ENCODE measurements at regions not wholly inside any gene's neighbourhood (a gene's known extent, or its start where the extent isn't known, plus 50 kb on each side); places are given as distances from the start of the nearest gene placed in this dataset.

GRCh38 chr18:29979881-29980280 lies 1062.7 kb downstream of the DSC3 start:
- no peaks in the 10 kb centered on the region for H3K9me2 ChIP-seq (replicated peaks; ENCODE audit: insufficient read depth)
- no peaks in the 10 kb centered on the region for H3K36me3 ChIP-seq (replicated peaks; ENCODE audit: insufficient read depth, low read depth)
- H3K27me3 ChIP-seq, result no peaks in the 10 kb centered on the region
- TF ChIP-seq EZH2 (IDR thresholded peaks at IDR 0.05; ENCODE audit: borderline replicate concordance) (no peak), EZH2phosphoT487 (IDR thresholded peaks at IDR 0.05; ENCODE audit: low read depth, severe bottlenecking, unreplicated experiment) (no peak), CTCF (IDR thresholded peaks at IDR 0.05; ENCODE audit: poor library complexity) (no peak)
- no peaks in the 10 kb centered on the region for H3K79me2 ChIP-seq
- peak; percentile 5 for DNase-seq (ENCODE audit: low spot score)
- no peak overlapping the region for H3K4me2 ChIP-seq
- H4K20me1 ChIP-seq (ENCODE audit: insufficient read depth, poor library complexity, severe bottlenecking), result no peaks in the 10 kb centered on the region
- H3K4me1 ChIP-seq (ENCODE audit: insufficient read depth), result no peaks in the 10 kb centered on the region
- no peak overlapping the region for H3K4me3 ChIP-seq
- no peaks in the 10 kb centered on the region for H3K9me3 ChIP-seq (ENCODE audit: low read depth)
- H2AFZ ChIP-seq, result no peak overlapping the region
- no peak overlapping the region for H3K27ac ChIP-seq
- WGBS (ENCODE audit: low lambda C conversion rate, missing lambda C conversion rate), result 100% methylated on average over 1 of the region's 1 CpG

GRCh38 chr18:29969876-29970275 lies 1072.7 kb downstream of the DSC3 start:
- Histone ChIP-seq H3K9me3 (ENCODE audit: low read depth) (no peaks in the 10 kb centered on the region), H3K79me2 (no peaks in the 10 kb centered on the region), H2AFZ (no peak overlapping the region), H3K9me2 (replicated peaks; ENCODE audit: insufficient read depth) (no peaks in the 10 kb centered on the region), H3K27ac (no peak overlapping the region), H3K36me3 (replicated peaks; ENCODE audit: insufficient read depth, low read depth) (no peaks in the 10 kb centered on the region), H3K4me1 (ENCODE audit: insufficient read depth) (no peaks in the 10 kb centered on the region), H4K20me1 (ENCODE audit: insufficient read depth, poor library complexity, severe bottlenecking) (no peaks in the 10 kb centered on the region), H3K27me3 (no peaks in the 10 kb centered on the region), H3K4me2 (no peak overlapping the region), H3K4me3 (no peak overlapping the region)
- DNase-seq (ENCODE audit: low spot score), result no peak
- TF ChIP-seq EZH2 (IDR thresholded peaks at IDR 0.05; ENCODE audit: borderline replicate concordance) (no peak), EZH2phosphoT487 (IDR thresholded peaks at IDR 0.05; ENCODE audit: low read depth, severe bottlenecking, unreplicated experiment) (no peak), CTCF (IDR thresholded peaks at IDR 0.05; ENCODE audit: poor library complexity) (no peak)

- no peak overlapping the region for H3K27ac ChIP-seq
- H3K27me3 ChIP-seq, result no peaks in the 10 kb centered on the region
- peak; percentile 5 for DNase-seq (ENCODE audit: low spot score)
- no peaks in the 10 kb centered on the region for H3K9me3 ChIP-seq (ENCODE audit: low read depth)
- H2AFZ ChIP-seq, result no peak overlapping the region
- H4K20me1 ChIP-seq (ENCODE audit: insufficient read depth, poor library complexity, severe bottlenecking), result no peaks in the 10 kb centered on the region
- no peak for TF ChIP-seq EZH2 (IDR thresholded peaks at IDR 0.05; ENCODE audit: borderline replicate concordance)
- no peak for TF ChIP-seq CTCF (IDR thresholded peaks at IDR 0.05; ENCODE audit: poor library complexity)
- no peak for TF ChIP-seq EZH2phosphoT487 (IDR thresholded peaks at IDR 0.05; ENCODE audit: low read depth, severe bottlenecking, unreplicated experiment)
- no peaks in the 10 kb centered on the region for H3K79me2 ChIP-seq
- WGBS (ENCODE audit: low lambda C conversion rate, missing lambda C conversion rate), result 51% methylated on average over 3 of the region's 3 CpGs
- H3K4me1 ChIP-seq (ENCODE audit: insufficient read depth), result no peaks in the 10 kb centered on the region
- no peaks in the 10 kb centered on the region for H3K9me2 ChIP-seq (replicated peaks; ENCODE audit: insufficient read depth)
- H3K36me3 ChIP-seq (replicated peaks; ENCODE audit: insufficient read depth, low read depth), result no peaks in the 10 kb centered on the region
- no peak overlapping the region for H3K4me3 ChIP-seq
- H3K4me2 ChIP-seq, result no peak overlapping the region
Measured at GRCh38 chr18:29962579-29962978, 1080.0 kb downstream of the DSC3 start.

- Histone ChIP-seq H3K4me3 (no peak overlapping the region), H3K27me3 (no peaks in the 10 kb centered on the region), H3K9me3 (ENCODE audit: low read depth) (no peaks in the 10 kb centered on the region), H3K4me2 (no peak overlapping the region), H2AFZ (no peak overlapping the region), H3K79me2 (no peaks in the 10 kb centered on the region), H3K4me1 (ENCODE audit: insufficient read depth) (no peaks in the 10 kb centered on the region), H3K27ac (no peak overlapping the region), H3K9me2 (replicated peaks; ENCODE audit: insufficient read depth) (no peaks in the 10 kb centered on the region), H3K36me3 (replicated peaks; ENCODE audit: insufficient read depth, low read depth) (no peaks in the 10 kb centered on the region), H4K20me1 (ENCODE audit: insufficient read depth, poor library complexity, severe bottlenecking) (no peaks in the 10 kb centered on the region)
- no peak for TF ChIP-seq CTCF (IDR thresholded peaks at IDR 0.05; ENCODE audit: poor library complexity)
- no peak for TF ChIP-seq EZH2 (IDR thresholded peaks at IDR 0.05; ENCODE audit: borderline replicate concordance)
- TF ChIP-seq EZH2phosphoT487 (IDR thresholded peaks at IDR 0.05; ENCODE audit: low read depth, severe bottlenecking, unreplicated experiment), result no peak
- no peak for DNase-seq (ENCODE audit: low spot score)
Measured at GRCh38 chr18:29960539-29960938, 1082.0 kb downstream of the DSC3 start.

Measured in hepatocyte (in vitro differentiated cells).